PC-3 (cell line): ENCODE measurements at regions not wholly inside any gene's neighbourhood (a gene's known extent, or its start where the extent isn't known, plus 50 kb on each side); places are given as distances from the start of the nearest gene placed in this dataset.

Experiments
- ATAC-seq: fragments of 200-7000 bp; cut with Tn5 transposase; 2 replicates; pipeline ENCODE4 v1.9.1; 2020; ENCODE audit warnings: mild to moderate bottlenecking, moderate library complexity
- BruUV-seq: library from RNA; stranded (reverse); fragments of 400-500 nt; replicated peaks from 2 replicates; lab custom pipeline; 2021; lab: Mats Ljungman, UMichigan
- CTCF ChIA-PET: fragments of 300-600 bp; sonication (Branson Sonifier 250); formaldehyde crosslinking; loops from one replicate; lab custom pipeline; 2022; ENCODE audit warnings: antibody characterized with exemption; lab: Charles Lee
- POLR2A ChIA-PET: fragments of 300-600 bp; sonication (Branson Sonifier 250); formaldehyde crosslinking; loops from one replicate; lab custom pipeline; 2022; ENCODE audit warnings: antibody characterized with exemption; ENCODE audit not compliant: unreplicated experiment; lab: Charles Lee
- DNase-seq: peaks from one replicate; pipeline ENCODE4 v3.0.0-alpha.2; 2015
- H2AFZ ChIP-seq: fragments of 300-600 bp; sonication (generic); 2 replicates; pipeline ENCODE4 v1.6.0; 2016; ENCODE audit warnings: antibody characterized with exemption, low read length
- H3F3A ChIP-seq: fragments of 300-600 bp; sonication (generic); one replicate; pipeline ENCODE4 v1.6.0; 2017; ENCODE audit warnings: antibody characterized with exemption, low read length, control low read depth, mild to moderate bottlenecking; ENCODE audit not compliant: unreplicated experiment
- H3K27ac ChIP-seq: fragments of 300-600 bp; sonication (generic); 2 replicates; pipeline ENCODE4 v1.5.1; 2016; ENCODE audit warnings: mild to moderate bottlenecking, low read length
- H3K27me3 ChIP-seq: fragments of 300-600 bp; sonication (generic); 2 replicates; pipeline ENCODE4 v1.6.1; 2016; ENCODE audit warnings: low read length, mixed read lengths
- H3K36me3 ChIP-seq: fragments of 300-600 bp; sonication (generic); 2 replicates; pipeline ENCODE4 v1.6.1; 2016; ENCODE audit warnings: low read depth, mixed run types, low read length, mixed read lengths
- H3K4me1 ChIP-seq: fragments of 300-600 bp; sonication (generic); 2 replicates; pipeline ENCODE4 v1.5.1; 2016; ENCODE audit warnings: low read length; ENCODE audit not compliant: insufficient read depth
- H3K4me2 ChIP-seq: fragments of 300-600 bp; sonication (generic); 2 replicates; pipeline ENCODE4 v1.6.0; 2016; ENCODE audit warnings: low read length
- H3K4me3 ChIP-seq: fragments of 300-600 bp; sonication (generic); 2 replicates; pipeline ENCODE4 v1.5.1; 2016; ENCODE audit warnings: mild to moderate bottlenecking, low read length, mixed read lengths
- H3K79me2 ChIP-seq: fragments of 300-600 bp; sonication (generic); 2 replicates; pipeline ENCODE4 v1.6.1; 2017; ENCODE audit warnings: low read length, mixed read lengths
- H3K9ac ChIP-seq: fragments of 300-600 bp; sonication (generic); 2 replicates; pipeline ENCODE4 v1.6.0; 2016; ENCODE audit warnings: mild to moderate bottlenecking, low read length
- H3K9me2 ChIP-seq: fragments of 300-600 bp; sonication (generic); replicated peaks from 2 replicates; pipeline ENCODE4 v1.6.1; 2016; ENCODE audit warnings: mixed run types, low read length, mixed read lengths
- H3K9me3 ChIP-seq: fragments of 300-600 bp; sonication (generic); 2 replicates; pipeline ENCODE4 v1.6.1; 2016; ENCODE audit warnings: low read length, mixed read lengths
- H4K20me1 ChIP-seq: fragments of 300-600 bp; sonication (generic); 2 replicates; pipeline ENCODE4 v1.6.1; 2016; ENCODE audit warnings: low read length, mixed read lengths
- CTCF ChIP-seq: fragments of 300-600 bp; sonication (generic); conservative IDR thresholded peaks from 2 replicates; pipeline ENCODE4 v1.5.1; 2017; ENCODE audit warnings: antibody characterized with exemption, low read depth, mild to moderate bottlenecking, low read length
- EZH2 ChIP-seq: fragments of 300-600 bp; sonication (generic); IDR thresholded peaks from one replicate; pipeline ENCODE4 v1.6.1; 2017; ENCODE audit warnings: antibody characterized with exemption, mild to moderate bottlenecking, low read length; ENCODE audit not compliant: unreplicated experiment
- EZH2phosphoT487 ChIP-seq: fragments of 300-600 bp; sonication (generic); IDR thresholded peaks from 2 replicates; pipeline ENCODE4 v1.6.1; 2018; ENCODE audit warnings: mild to moderate bottlenecking, antibody characterized with exemption, low read length, borderline replicate concordance
- intact Hi-C: fragments of 100-400 bp; cut with micrococcal nuclease; formaldehyde crosslinking; loops from 2 replicates; pipeline ENCODE4 v1.9.0; 2023

- Histone ChIP-seq H3K27ac (no peak overlapping the region), H3F3A (no peaks in the 10 kb centered on the region), H2AFZ (no peak overlapping the region), H3K36me3 (no peaks in the 10 kb centered on the region), H3K9ac (no peak overlapping the region), H3K4me1 (no peaks in the 10 kb centered on the region), H3K4me3 (no peak overlapping the region), H3K9me2 (no peaks in the 10 kb centered on the region), H3K79me2 (no peaks in the 10 kb centered on the region), H3K27me3 (no peaks in the 10 kb centered on the region), H3K4me2 (no peak overlapping the region), H4K20me1 (no peaks in the 10 kb centered on the region), H3K9me3 (no peaks in the 10 kb centered on the region)
- TF ChIP-seq EZH2phosphoT487, result no peak
- no peak for TF ChIP-seq CTCF
- no peak for TF ChIP-seq EZH2
- no peak for DNase-seq
- CTCF ChIA-PET, result no interaction called here
- ATAC-seq, result no peak
- POLR2A ChIA-PET, result no interaction called here
- intact Hi-C loops, result no loop called here
- no TSS peak for BruUV-seq
Measured at GRCh38 chr22:34579519-34579918, 486.4 kb upstream of the ISX start.

- no peak overlapping the region for H3K4me2 ChIP-seq
- no peaks in the 10 kb centered on the region for H3K9me2 ChIP-seq
- no peak for TF ChIP-seq EZH2
- no peak for TF ChIP-seq EZH2phosphoT487
- TF ChIP-seq CTCF, result no peak
- H3K27ac ChIP-seq, result no peak overlapping the region
- no peaks in the 10 kb centered on the region for H3K27me3 ChIP-seq
- H3K9ac ChIP-seq, result no peak overlapping the region
- ATAC-seq (no peak), DNase-seq (no peak)
- no peak overlapping the region for H3K4me3 ChIP-seq
- intact Hi-C loops, result no loop called here
- H4K20me1 ChIP-seq, result no peaks in the 10 kb centered on the region
- POLR2A ChIA-PET, result no interaction called here
- CTCF ChIA-PET, result no interaction called here
- H3K79me2 ChIP-seq, result no peaks in the 10 kb centered on the region
- H3K4me1 ChIP-seq, result no peaks in the 10 kb centered on the region
- no peaks in the 10 kb centered on the region for H3F3A ChIP-seq
- no peaks in the 10 kb centered on the region for H3K9me3 ChIP-seq
- no peaks in the 10 kb centered on the region for H3K36me3 ChIP-seq
- no TSS peak for BruUV-seq
- H2AFZ ChIP-seq, result no peak overlapping the region
Measured at GRCh38 chr22:34587357-34588356, 478.3 kb upstream of the ISX start.
